ENCODE measurements at regions not wholly inside any gene's neighbourhood (a gene's known extent, or its start where the extent isn't known, plus 50 kb on each side); places are given as distances from the start of the nearest gene placed in this dataset.

DNA sequence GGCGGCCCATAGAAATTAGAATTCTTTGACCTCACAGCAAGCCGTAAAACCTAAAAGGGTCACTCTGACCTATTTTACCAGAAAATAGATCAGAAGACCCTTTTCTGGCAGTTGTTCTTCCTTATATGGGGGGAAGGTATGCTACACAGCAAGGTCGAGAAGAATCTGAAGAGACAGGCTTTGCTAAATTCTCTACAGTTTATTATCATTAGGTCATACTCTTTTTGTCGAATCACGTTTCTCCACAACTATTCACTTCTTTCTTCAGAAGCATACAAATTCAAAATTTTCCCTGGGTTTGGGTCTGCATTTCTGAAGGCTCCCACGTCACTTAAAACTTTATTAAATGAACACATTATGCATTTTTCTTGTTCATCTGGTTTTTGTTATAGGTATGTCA lies 229.5 kb upstream of the GRM7 start:
- Histone ChIP-seq H3K4me3 (ENCODE audit: low read length) (no peak overlapping the region), H3K9me3 (ENCODE audit: low read length) (no peaks in the 10 kb centered on the region), H3K9me2 (ENCODE audit: insufficient read depth, low read length) (no peaks in the 10 kb centered on the region), H4K20me1 (ENCODE audit: insufficient read depth) (no peaks in the 10 kb centered on the region), H3K36me3 (ENCODE audit: insufficient read depth, low read length) (no peaks in the 10 kb centered on the region), H3K4me2 (ENCODE audit: low read length) (no peak overlapping the region), H3K79me2 (replicated peaks; ENCODE audit: insufficient read depth, low read length) (no peaks in the 10 kb centered on the region), H3K27me3 (ENCODE audit: insufficient read depth, low read depth, low read length) (no peaks in the 10 kb centered on the region), H2AFZ (ENCODE audit: low read depth, low read length) (no peak overlapping the region), H3K27ac (ENCODE audit: low read length) (no peak overlapping the region), H3K9ac (ENCODE audit: low read length) (no peak overlapping the region), H3F3A (ENCODE audit: insufficient read depth, low read length, poor library complexity, severe bottlenecking) (no peaks in the 10 kb centered on the region)
- TF ChIP-seq RAD21 (conservative IDR thresholded peaks at IDR 0.05) (no peak), SMC3 (conservative IDR thresholded peaks at IDR 0.05; ENCODE audit: poor library complexity) (no peak), POLR2AphosphoS5 (IDR thresholded peaks at IDR 0.05) (no peak)
- TF ChIP-seq, protein P1, sequence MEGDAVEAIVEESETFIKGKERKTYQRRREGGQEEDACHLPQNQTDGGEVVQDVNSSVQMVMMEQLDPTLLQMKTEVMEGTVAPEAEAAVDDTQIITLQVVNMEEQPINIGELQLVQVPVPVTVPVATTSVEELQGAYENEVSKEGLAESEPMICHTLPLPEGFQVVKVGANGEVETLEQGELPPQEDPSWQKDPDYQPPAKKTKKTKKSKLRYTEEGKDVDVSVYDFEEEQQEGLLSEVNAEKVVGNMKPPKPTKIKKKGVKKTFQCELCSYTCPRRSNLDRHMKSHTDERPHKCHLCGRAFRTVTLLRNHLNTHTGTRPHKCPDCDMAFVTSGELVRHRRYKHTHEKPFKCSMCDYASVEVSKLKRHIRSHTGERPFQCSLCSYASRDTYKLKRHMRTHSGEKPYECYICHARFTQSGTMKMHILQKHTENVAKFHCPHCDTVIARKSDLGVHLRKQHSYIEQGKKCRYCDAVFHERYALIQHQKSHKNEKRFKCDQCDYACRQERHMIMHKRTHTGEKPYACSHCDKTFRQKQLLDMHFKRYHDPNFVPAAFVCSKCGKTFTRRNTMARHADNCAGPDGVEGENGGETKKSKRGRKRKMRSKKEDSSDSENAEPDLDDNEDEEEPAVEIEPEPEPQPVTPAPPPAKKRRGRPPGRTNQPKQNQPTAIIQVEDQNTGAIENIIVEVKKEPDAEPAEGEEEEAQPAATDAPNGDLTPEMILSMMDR (IDR thresholded peaks at IDR 0.05; ENCODE audit: poor library complexity, severe bottlenecking), result no peak

DNA sequence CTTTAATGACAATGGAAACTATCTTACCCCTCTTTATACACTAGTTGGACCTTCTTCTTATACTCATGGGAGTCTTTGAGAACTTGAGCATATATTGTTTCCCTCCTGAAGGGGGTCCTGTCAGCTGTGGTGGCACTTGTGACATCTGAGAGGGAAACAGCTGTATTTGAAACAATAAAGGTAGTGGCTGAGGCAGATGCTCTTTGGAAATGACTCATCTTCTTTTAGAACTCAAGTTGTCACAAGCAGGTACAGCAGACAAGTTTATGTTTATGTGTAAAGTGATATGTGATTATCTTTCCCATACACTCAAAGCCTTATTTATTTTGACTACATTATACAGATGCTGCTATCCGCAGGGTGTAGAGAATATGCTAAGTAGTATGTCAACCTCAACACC lies 220.0 kb upstream of the GRM7 start:
- no peaks in the 10 kb centered on the region for H3K27me3 ChIP-seq (ENCODE audit: insufficient read depth, low read depth, low read length)
- no peak overlapping the region for H3K27ac ChIP-seq (ENCODE audit: low read length)
- H4K20me1 ChIP-seq (ENCODE audit: insufficient read depth), result no peaks in the 10 kb centered on the region

More for the DNA sequence above, 220.0 kb upstream of the GRM7 start:
- no peaks in the 10 kb centered on the region for H3K79me2 ChIP-seq (replicated peaks; ENCODE audit: insufficient read depth, low read length)
- TF ChIP-seq RAD21 (conservative IDR thresholded peaks at IDR 0.05), result no peak
- TF ChIP-seq EZH2 (IDR thresholded peaks at IDR 0.05; ENCODE audit: borderline replicate concordance, insufficient read depth, low read length, poor library complexity, severe bottlenecking), result no peak
- TF ChIP-seq REST (IDR thresholded peaks at IDR 0.05; ENCODE audit: borderline replicate concordance), result no peak
- no peak for TF ChIP-seq SMC3 (conservative IDR thresholded peaks at IDR 0.05; ENCODE audit: poor library complexity)
- no peak for TF ChIP-seq EP300 (conservative IDR thresholded peaks at IDR 0.05; ENCODE audit: poor library complexity, severe bottlenecking)
- no peaks in the 10 kb centered on the region for H3K36me3 ChIP-seq (ENCODE audit: insufficient read depth, low read length)
- H3F3A ChIP-seq (ENCODE audit: insufficient read depth, low read length, poor library complexity, severe bottlenecking), result no peaks in the 10 kb centered on the region
- H3K9me3 ChIP-seq (ENCODE audit: low read length), result no peaks in the 10 kb centered on the region
- H2AFZ ChIP-seq (ENCODE audit: low read depth, low read length), result no peak overlapping the region
- H3K9ac ChIP-seq (ENCODE audit: low read length), result no peak overlapping the region
- H3K4me2 ChIP-seq (ENCODE audit: low read length), result no peak overlapping the region
- no peak overlapping the region for H3K4me3 ChIP-seq (ENCODE audit: low read length)
- H3K9me2 ChIP-seq (ENCODE audit: insufficient read depth, low read length), result no peaks in the 10 kb centered on the region
